Type B pancreatic cell (in vitro differentiated cells): ENCODE measurements at regions not wholly inside any gene's neighbourhood (a gene's known extent, or its start where the extent isn't known, plus 50 kb on each side); places are given as distances from the start of the nearest gene placed in this dataset.
A peak's percentile ranks its signal among the peaks of the same experiment; 100 is the strongest.
"Not testable (repeated sequence)": the region's sequence is repeated elsewhere in the genome, so short reads cannot be mapped to it uniquely, and the experiment has no call there.

ENCODE experiments used
- DNase-seq: peaks from one replicate; pipeline ENCODE4 v3.0.0; 2021; ENCODE audit warnings: mixed read lengths; ENCODE audit not compliant: unreplicated experiment; ENCODE audit errors: extremely low spot score
- H3K27ac Mint-ChIP-seq: 2 replicates; pipeline ENCODE4 v1.8.0; 2021; ENCODE audit warnings: mild to moderate bottlenecking, mixed read lengths
- H3K27me3 Mint-ChIP-seq: 2 replicates; pipeline ENCODE4 v1.8.0; 2021; ENCODE audit warnings: mixed read lengths
- H3K36me3 Mint-ChIP-seq: 2 replicates; pipeline ENCODE4 v1.8.0; 2021; ENCODE audit warnings: mixed read lengths
- H3K4me1 Mint-ChIP-seq: one replicate; pipeline ENCODE4 v1.8.0; 2021; ENCODE audit warnings: mixed read lengths; ENCODE audit not compliant: unreplicated experiment
- H3K4me3 Mint-ChIP-seq: 2 replicates; pipeline ENCODE4 v1.8.0; 2021; ENCODE audit warnings: mild to moderate bottlenecking, mixed read lengths
- H3K9me3 Mint-ChIP-seq: 2 replicates; pipeline ENCODE4 v1.8.0; 2021; ENCODE audit warnings: mixed read lengths
- CTCF ChIP-seq: fragments of 200-600 bp; sonication (generic); conservative IDR thresholded peaks from 2 replicates; pipeline ENCODE4 v1.5.0; 2021; ENCODE audit warnings: antibody characterized with exemption, mild to moderate bottlenecking

DNA sequence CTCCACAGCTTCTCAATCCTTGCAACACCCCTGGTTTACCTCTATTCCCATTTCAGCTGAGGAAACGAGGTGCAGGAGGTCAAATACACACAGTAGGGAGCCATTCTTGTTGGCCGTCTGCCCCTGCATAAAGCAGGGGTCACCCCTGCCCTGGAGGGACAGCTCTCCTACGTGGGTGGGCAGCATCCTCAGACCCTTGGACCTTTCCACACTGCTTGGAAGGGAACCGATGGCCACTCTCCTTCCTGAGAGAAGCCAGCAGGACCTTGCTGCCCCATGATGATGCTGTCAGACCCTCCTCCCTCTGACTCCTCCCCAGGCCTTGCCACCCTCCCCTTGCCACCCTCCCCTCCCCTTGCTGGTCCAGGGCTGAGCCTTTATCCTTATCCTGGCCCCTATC, 121.1 kb upstream of the SYT13 start:
- Mint-ChIP-seq H3K4me1 (peaks cover 38% of the 10 kb centered on the region), H3K27ac (no peak overlapping the region), H3K36me3 (no peaks in the 10 kb centered on the region), H3K9me3 (no peaks in the 10 kb centered on the region), H3K4me3 (no peak overlapping the region), H3K27me3 (peaks cover 26% of the 10 kb centered on the region)
- no peak for TF ChIP-seq CTCF
- DNase-seq, result no peak

DNA sequence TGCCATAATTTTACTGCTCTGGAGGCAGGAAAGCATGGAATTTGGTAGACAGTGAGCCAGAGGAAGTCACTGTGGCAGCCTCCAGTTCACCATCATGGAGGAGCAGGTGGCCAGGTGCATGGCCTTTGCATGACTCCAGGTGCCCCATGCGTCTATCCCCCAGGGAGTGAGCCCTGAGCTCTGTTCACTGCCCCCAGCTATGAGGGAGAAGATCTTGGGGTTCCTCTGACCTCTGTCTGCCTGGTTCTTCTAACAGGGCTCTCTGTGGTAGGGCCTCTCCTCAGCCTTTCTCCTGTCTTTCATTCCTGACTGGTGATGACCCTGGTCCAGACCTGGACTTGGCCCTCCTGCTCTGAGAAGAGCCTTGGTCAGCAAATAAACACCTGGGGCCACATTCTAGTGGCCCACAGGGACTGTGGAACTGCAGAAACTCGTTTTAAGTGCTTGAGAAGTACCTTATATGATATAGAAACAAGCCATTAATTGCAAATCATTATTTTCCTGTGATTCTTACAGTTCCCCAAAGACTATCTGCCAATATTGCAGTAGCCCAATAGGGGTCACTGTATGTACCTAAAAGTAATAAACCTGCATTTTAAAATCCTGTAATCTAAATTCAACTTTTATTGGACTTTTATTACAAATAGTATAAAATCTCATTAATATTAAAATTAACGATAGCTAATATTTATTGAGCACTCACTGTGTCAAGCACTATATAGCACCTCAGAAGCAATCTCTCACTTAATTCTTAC, 120.0 kb upstream of the SYT13 start:
- H3K4me1 Mint-ChIP-seq, result peaks cover 29% of the 10 kb centered on the region
- peak; percentile 72 for TF ChIP-seq CTCF
- DNase-seq, result no peak
- peaks cover 20% of the 10 kb centered on the region for H3K27me3 Mint-ChIP-seq
- no peaks in the 10 kb centered on the region for H3K9me3 Mint-ChIP-seq
- H3K36me3 Mint-ChIP-seq, result no peaks in the 10 kb centered on the region
- no peak overlapping the region for H3K27ac Mint-ChIP-seq
- no peak overlapping the region for H3K4me3 Mint-ChIP-seq

DNA sequence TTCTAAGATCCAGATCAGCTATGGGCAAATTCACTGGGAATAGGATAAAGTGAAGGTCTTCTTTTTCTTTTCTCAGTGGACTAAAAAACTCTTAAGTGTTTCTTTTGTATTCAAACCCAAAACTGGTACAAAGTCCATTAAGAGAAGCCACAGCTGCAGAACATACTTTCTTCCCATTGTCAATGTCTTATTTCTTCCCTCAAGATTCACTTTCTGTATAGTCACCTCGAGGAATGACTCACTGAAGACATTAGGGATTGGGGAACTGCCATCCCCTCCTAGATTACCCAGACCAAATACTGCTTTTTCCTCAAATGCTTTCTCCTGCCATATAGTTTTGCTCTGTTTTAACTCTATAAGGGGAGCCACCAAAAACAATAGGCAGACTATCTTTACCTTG, 117.4 kb upstream of the SYT13 start:
- not testable (repeated sequence) for H3K4me3 Mint-ChIP-seq, H3K36me3 Mint-ChIP-seq, H3K27ac Mint-ChIP-seq, DNase-seq, H3K4me1 Mint-ChIP-seq, H3K9me3 Mint-ChIP-seq
- H3K27me3 Mint-ChIP-seq, result peaks cover 15% of the 10 kb centered on the region

DNA sequence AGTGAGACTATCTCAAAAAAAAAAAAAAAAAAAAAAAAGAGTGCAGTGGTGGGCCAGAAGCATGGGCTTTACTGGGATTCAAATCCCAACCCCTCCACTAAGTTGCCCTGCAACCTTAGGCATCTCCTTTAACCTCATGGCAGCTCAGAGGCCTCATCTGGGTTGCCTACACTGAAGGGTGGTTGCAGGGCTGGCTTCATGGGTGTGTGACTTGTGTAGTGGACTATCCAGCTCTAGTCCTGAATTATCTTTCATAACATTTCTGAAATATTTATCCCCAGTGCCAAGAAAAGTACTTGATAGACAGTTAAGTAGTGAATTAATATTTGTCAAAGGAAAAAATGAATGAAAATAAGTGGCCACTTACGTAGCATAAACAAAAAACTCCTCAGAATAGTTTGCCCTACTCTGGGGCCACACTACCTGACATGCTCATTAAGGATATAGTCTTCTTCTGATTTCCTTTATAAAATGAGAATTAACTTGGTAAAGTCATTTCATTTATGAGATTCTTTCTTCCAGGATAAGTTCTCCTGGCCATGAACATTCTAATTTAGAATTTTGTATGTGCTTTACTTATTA, 116.0 kb upstream of the SYT13 start:
- TF ChIP-seq CTCF, result no peak
- H3K27ac Mint-ChIP-seq, result no peak overlapping the region
- no peaks in the 10 kb centered on the region for H3K9me3 Mint-ChIP-seq
- no peak overlapping the region for H3K4me3 Mint-ChIP-seq
- H3K4me1 Mint-ChIP-seq, result peaks cover 4% of the 10 kb centered on the region
- no peaks in the 10 kb centered on the region for H3K36me3 Mint-ChIP-seq
- DNase-seq, result no peak
- peaks cover 15% of the 10 kb centered on the region for H3K27me3 Mint-ChIP-seq

DNA sequence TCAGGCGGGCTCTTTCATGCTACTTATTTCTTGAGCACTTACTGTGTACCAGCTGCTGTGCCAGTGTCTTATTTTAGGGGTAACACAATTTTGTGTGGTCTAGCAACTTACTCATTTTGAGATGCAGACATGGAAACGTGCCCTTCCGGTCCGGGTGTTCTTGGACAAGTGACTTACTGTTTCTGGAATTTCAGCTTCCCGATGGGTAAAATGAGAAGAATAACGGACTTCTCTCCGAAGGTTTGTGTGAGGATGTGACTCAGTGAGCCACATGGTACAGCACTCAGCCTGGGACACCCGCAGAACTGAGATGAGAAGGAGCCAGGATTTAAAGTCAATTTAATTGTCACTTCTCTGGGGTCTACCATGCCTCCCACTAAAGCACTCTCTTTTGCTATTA, 114.5 kb upstream of the SYT13 start:
- H3K36me3 Mint-ChIP-seq, result no peaks in the 10 kb centered on the region
- H3K9me3 Mint-ChIP-seq, result no peaks in the 10 kb centered on the region
- no peak for DNase-seq
- H3K27me3 Mint-ChIP-seq, result peaks cover 21% of the 10 kb centered on the region
- no peak overlapping the region for H3K27ac Mint-ChIP-seq
- TF ChIP-seq CTCF, result no peak
- H3K4me1 Mint-ChIP-seq, result peaks cover 4% of the 10 kb centered on the region
- H3K4me3 Mint-ChIP-seq, result no peak overlapping the region

GRCh38 chr11:45399166-45399565, 113.0 kb upstream of the SYT13 start:
- no peak for DNase-seq
- H3K27ac Mint-ChIP-seq, result no peak overlapping the region

More at GRCh38 chr11:45399166-45399565, 113.0 kb upstream of the SYT13 start:
- Mint-ChIP-seq H3K27me3 (peaks cover 17% of the 10 kb centered on the region), H3K36me3 (no peaks in the 10 kb centered on the region), H3K9me3 (no peaks in the 10 kb centered on the region), H3K4me1 (peaks cover 4% of the 10 kb centered on the region), H3K4me3 (no peak overlapping the region)
- no peak for TF ChIP-seq CTCF
